Activated T-helper 17 cell treated with anti-CD3 and anti-CD28 coated beads, Interleukin-2, amount 50 U/mL, for 72 hours (primary cell): ENCODE measurements at regions not wholly inside any gene's neighbourhood (a gene's known extent, or its start where the extent isn't known, plus 50 kb on each side); places are given as distances from the start of the nearest gene placed in this dataset.
"Not testable (repeated sequence)": the region's sequence is repeated elsewhere in the genome, so short reads cannot be mapped to it uniquely, and the experiment has no call there.

Experiments used
- ATAC-seq: fragments of 150-1000 bp; cut with Tn5 transposase; replicated peaks from 2 replicates; pipeline ENCODE4 v1.10.0; 2021; ENCODE audit warnings: mild to moderate bottlenecking, moderate library complexity
- H3K27ac Mint-ChIP-seq: one replicate; pipeline ENCODE4 v1.8.0; 2022; ENCODE audit warnings: mixed read lengths
- H3K27me3 Mint-ChIP-seq: one replicate; pipeline ENCODE4 v1.8.0; 2022; ENCODE audit warnings: mixed read lengths
- H3K36me3 Mint-ChIP-seq: one replicate; pipeline ENCODE4 v1.8.0; 2022; ENCODE audit warnings: low read depth, mild to moderate bottlenecking, mixed read lengths
- H3K4me1 Mint-ChIP-seq: one replicate; pipeline ENCODE4 v1.8.0; 2022; ENCODE audit warnings: mixed read lengths
- H3K4me3 Mint-ChIP-seq: one replicate; pipeline ENCODE4 v1.8.0; 2022; ENCODE audit warnings: mild to moderate bottlenecking, mixed read lengths
- H3K9me3 Mint-ChIP-seq: one replicate; pipeline ENCODE4 v1.8.0; 2022; ENCODE audit warnings: mixed read lengths

DNA sequence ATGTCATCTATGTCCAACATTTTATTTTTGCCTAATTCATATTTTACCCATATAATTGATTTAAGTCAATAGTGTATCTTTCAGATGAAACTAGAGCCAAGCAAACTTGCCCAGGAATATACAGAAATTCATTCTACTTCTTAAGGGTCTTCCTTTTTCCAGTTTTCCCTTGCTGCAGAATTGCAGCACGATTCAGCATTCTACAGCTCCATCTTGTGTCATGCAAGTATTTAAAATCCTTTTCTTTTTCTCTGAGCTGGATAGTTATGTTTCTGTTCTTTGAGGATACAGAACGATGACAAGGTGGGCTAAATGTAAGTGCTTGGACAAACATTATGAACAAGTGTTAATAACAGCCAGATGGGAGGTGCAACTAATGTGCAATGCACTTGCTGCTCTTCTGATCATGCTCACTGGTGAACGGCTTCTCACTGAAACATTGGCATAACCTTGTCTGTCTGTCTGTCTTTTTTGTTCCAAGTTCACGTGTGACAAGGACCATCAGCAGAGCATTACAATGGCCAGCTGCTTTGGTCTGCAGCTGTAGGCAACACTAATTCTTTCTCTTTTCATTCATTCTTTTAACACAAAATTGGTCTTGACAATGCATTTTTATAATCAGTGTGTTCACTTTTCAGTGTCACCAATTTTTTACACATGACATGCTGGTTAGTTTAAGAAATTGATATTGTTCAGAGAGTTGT is 1821.7 kb downstream of the ARAP2 start:
- H3K4me3 Mint-ChIP-seq = no peak overlapping the region
- H3K4me1 Mint-ChIP-seq = no peaks in the 10 kb centered on the region
- peaks cover 4% of the 10 kb centered on the region for H3K9me3 Mint-ChIP-seq
- H3K27ac Mint-ChIP-seq = no peak overlapping the region
- ATAC-seq = no peak
- H3K27me3 Mint-ChIP-seq = no peaks in the 10 kb centered on the region
- no peaks in the 10 kb centered on the region for H3K36me3 Mint-ChIP-seq

DNA sequence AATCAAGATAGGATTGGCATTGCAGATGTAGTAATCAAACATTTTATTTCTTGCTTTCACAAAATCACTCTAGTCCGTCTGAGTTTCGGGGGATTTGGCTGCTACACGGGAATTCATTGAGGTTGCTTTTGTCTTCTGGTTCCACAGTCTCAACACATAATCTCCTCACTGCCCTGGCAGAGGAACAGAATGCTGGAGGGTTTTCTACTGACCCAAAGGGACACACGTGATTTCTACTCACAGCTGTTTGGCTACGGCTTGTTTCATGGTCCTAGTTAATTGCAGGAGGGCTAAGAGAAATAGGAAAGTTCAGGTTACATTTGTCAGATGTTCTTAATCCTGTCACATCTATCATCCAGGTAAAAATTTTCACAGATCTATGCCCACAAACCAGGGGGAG is 1811.6 kb downstream of the ARAP2 start:
- Mint-ChIP-seq H3K4me1 (no peaks in the 10 kb centered on the region), H3K36me3 (no peaks in the 10 kb centered on the region), H3K9me3 (peaks cover 11% of the 10 kb centered on the region), H3K27me3 (no peaks in the 10 kb centered on the region), H3K27ac (no peak overlapping the region), H3K4me3 (no peak overlapping the region)
- ATAC-seq = no peak

DNA sequence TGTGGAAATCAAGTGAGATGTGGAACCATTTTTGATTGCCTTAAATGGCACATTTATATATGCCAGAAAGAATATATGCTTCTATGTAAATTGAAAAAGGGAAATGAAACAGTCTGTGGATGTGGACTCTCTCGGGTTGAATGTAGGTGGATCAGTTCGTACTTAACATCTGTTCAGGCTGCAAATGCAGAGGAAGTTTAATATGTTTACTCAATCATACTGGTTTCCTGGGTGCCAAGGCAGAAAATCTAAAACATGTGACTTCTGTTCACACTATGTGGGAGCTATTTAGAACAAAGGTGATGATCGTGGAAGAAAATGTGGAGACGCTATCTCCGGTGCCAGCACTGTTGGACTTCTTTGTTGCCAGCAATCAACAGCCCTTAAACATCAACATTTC is 1809.9 kb downstream of the ARAP2 start:
- H3K27me3 Mint-ChIP-seq, H3K36me3 Mint-ChIP-seq, H3K27ac Mint-ChIP-seq, ATAC-seq, H3K9me3 Mint-ChIP-seq, H3K4me1 Mint-ChIP-seq, H3K4me3 Mint-ChIP-seq: not testable (repeated sequence)

- Mint-ChIP-seq H3K9me3 (peaks cover 14% of the 10 kb centered on the region), H3K4me1 (no peaks in the 10 kb centered on the region), H3K36me3 (no peaks in the 10 kb centered on the region), H3K4me3 (no peak overlapping the region), H3K27ac (no peak overlapping the region), H3K27me3 (no peaks in the 10 kb centered on the region)
- ATAC-seq = no peak
Measured at GRCh38 chr4:34464196-34464595, 1780.1 kb downstream of the ARAP2 start.

- no peak for ATAC-seq
- no peaks in the 10 kb centered on the region for H3K36me3 Mint-ChIP-seq
- H3K27ac Mint-ChIP-seq = no peak overlapping the region
- no peaks in the 10 kb centered on the region for H3K27me3 Mint-ChIP-seq
- H3K4me1 Mint-ChIP-seq = no peaks in the 10 kb centered on the region
- peaks cover 9% of the 10 kb centered on the region for H3K9me3 Mint-ChIP-seq
- H3K4me3 Mint-ChIP-seq = no peak overlapping the region
Measured at GRCh38 chr4:34466411-34466810, 1777.9 kb downstream of the ARAP2 start.

DNA sequence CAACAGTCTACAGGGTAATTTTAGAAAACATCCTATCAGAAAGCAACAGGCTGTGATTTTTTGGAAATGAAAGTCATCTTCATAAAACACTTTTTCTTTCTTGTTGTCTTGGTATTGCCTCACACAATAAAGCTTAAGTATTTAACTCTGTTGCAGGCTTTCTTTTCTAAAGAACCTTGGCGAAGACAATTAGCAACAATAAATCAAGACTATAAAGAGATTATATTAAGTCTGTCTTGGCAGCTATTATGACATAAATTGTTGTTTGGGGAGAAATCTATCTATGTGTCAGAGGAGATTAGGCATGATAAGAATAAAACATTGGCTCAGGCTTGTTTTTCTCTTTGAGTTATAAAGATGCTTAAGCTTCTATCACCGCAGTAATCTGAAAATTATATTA is 1774.8 kb downstream of the ARAP2 start:
- H3K9me3 Mint-ChIP-seq = peaks cover 8% of the 10 kb centered on the region

DNA sequence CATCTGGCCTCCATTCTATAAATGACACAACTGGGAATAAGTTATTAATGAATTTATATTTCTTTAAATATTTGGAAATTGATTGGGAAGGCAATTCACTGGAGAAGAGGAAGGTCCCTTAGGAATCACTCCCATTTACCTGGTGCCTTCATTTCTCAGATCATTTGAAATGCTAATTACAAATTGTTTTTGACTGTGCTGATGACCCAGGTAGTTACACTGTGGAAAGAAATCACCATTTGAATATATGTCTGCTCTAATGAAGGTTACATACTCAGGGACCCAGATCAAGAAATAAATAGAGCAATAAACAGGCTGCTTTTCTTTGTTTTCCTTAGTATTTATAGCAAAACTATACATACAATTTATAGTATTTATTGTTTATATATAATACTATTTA is 1759.1 kb downstream of the ARAP2 start:
- no peak for ATAC-seq
- Mint-ChIP-seq H3K4me3 (no peak overlapping the region), H3K36me3 (no peaks in the 10 kb centered on the region), H3K27ac (no peak overlapping the region), H3K4me1 (no peaks in the 10 kb centered on the region), H3K27me3 (no peaks in the 10 kb centered on the region), H3K9me3 (peaks cover 6% of the 10 kb centered on the region)

More for the DNA sequence above, 1774.8 kb downstream of the ARAP2 start:
- Mint-ChIP-seq H3K4me3 (no peak overlapping the region), H3K27me3 (no peaks in the 10 kb centered on the region), H3K27ac (no peak overlapping the region), H3K36me3 (no peaks in the 10 kb centered on the region), H3K4me1 (no peaks in the 10 kb centered on the region)
- no peak for ATAC-seq

GRCh38 chr4:34486461-34487363 is 1757.6 kb downstream of the ARAP2 start:
- H3K9me3 Mint-ChIP-seq = peaks cover 6% of the 10 kb centered on the region
- H3K27ac Mint-ChIP-seq = no peak overlapping the region
- H3K4me1 Mint-ChIP-seq = no peaks in the 10 kb centered on the region
- no peaks in the 10 kb centered on the region for H3K27me3 Mint-ChIP-seq
- H3K36me3 Mint-ChIP-seq = no peaks in the 10 kb centered on the region
- no peak overlapping the region for H3K4me3 Mint-ChIP-seq
- ATAC-seq = no peak

DNA sequence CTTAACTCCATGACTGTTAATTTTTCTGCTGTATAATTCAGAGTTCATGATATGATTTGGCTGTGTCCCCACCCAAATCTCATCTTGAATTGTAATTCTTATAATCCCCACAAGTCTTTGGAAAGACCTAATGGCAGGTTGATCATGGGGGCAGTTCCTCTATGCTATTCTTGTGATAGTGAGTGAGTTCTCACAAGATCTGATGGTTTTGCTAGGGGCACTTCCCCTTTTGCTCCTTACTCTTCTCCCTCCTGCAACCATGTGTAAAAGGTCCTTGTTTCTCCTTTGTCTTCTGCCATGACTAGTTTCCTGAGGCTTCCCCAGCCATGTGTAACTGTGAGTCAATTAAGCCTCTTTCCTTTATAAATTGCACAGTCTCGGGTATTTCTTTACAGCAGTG is 1751.9 kb downstream of the ARAP2 start:
- no peak overlapping the region for H3K4me3 Mint-ChIP-seq
- H3K4me1 Mint-ChIP-seq = no peaks in the 10 kb centered on the region
- H3K27ac Mint-ChIP-seq = no peak overlapping the region
- no peak for ATAC-seq
- H3K9me3 Mint-ChIP-seq = peaks cover 11% of the 10 kb centered on the region
- no peaks in the 10 kb centered on the region for H3K36me3 Mint-ChIP-seq
- H3K27me3 Mint-ChIP-seq = no peaks in the 10 kb centered on the region

- no peak overlapping the region for H3K27ac Mint-ChIP-seq
- no peak for ATAC-seq
- no peaks in the 10 kb centered on the region for H3K27me3 Mint-ChIP-seq
- H3K9me3 Mint-ChIP-seq = peaks cover 11% of the 10 kb centered on the region
- no peaks in the 10 kb centered on the region for H3K36me3 Mint-ChIP-seq
- no peaks in the 10 kb centered on the region for H3K4me1 Mint-ChIP-seq
- H3K4me3 Mint-ChIP-seq = no peak overlapping the region
Measured at GRCh38 chr4:34502086-34502485, 1742.2 kb downstream of the ARAP2 start.

DNA sequence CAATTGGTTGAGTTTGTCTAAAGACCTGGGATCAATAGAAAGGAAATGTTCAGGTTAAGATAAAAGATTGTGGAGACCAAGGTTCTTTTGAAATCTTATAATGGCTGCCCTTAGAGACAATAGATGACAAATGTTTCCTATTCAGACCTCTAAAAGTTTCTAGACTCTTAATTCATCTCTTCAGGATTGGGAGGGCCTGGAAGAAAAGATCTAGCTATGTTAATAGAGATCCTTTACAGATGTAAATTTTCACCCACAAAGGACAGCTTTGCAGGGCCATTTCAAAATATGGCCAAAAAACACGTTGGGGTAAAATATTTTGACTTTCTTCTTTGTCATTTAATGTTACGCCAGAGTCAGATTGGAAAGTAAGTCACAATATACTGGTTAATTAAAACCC is 1739.6 kb downstream of the ARAP2 start:
- not testable (repeated sequence) for H3K36me3 Mint-ChIP-seq, H3K27me3 Mint-ChIP-seq, H3K4me3 Mint-ChIP-seq, ATAC-seq, H3K4me1 Mint-ChIP-seq, H3K27ac Mint-ChIP-seq
- H3K9me3 Mint-ChIP-seq = peaks cover 11% of the 10 kb centered on the region

DNA sequence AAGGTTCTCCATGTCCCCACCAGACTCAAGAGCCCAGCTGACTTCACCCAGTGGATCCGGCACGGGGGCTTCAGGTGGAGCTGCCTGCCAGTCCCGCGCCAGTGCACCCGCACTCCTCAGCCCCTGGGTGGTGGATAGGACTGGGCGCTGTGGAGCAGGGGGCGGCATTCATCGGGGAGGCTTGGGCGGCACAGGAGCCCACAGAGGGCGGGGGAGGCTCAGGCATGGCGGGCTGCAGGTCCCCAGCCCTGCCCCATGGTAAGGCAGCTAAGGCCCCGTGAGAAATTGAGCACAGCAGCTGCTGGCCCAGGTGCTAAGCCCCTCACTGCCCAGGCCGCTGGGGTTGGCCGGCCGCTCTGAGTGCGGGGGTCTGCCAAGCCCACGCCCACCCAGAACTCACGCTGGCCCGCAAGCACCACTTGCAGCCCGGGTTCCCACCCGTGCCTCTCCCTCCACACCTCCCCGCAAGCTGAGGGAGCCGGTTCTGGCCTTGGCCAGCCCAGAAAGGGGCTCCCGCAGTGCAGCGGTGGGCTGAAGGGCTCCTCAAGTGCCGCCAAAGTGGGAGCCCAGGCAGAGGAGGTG is 1737.7 kb downstream of the ARAP2 start:
- H3K27me3 Mint-ChIP-seq, ATAC-seq, H3K36me3 Mint-ChIP-seq, H3K4me3 Mint-ChIP-seq, H3K27ac Mint-ChIP-seq, H3K4me1 Mint-ChIP-seq: not testable (repeated sequence)
- H3K9me3 Mint-ChIP-seq = peaks cover 12% of the 10 kb centered on the region

GRCh38 chr4:34512616-34513015 is 1731.7 kb downstream of the ARAP2 start:
- no peak overlapping the region for H3K27ac Mint-ChIP-seq
- H3K4me3 Mint-ChIP-seq = no peak overlapping the region

GRCh38 chr4:34516524-34516923 is 1727.8 kb downstream of the ARAP2 start:
- Mint-ChIP-seq H3K4me1 (no peaks in the 10 kb centered on the region), H3K27me3 (no peaks in the 10 kb centered on the region), H3K4me3 (no peak overlapping the region), H3K36me3 (no peaks in the 10 kb centered on the region), H3K27ac (no peak overlapping the region), H3K9me3 (peaks cover 25% of the 10 kb centered on the region)
- no peak for ATAC-seq

More at GRCh38 chr4:34512616-34513015, 1731.7 kb downstream of the ARAP2 start:
- no peaks in the 10 kb centered on the region for H3K27me3 Mint-ChIP-seq
- H3K36me3 Mint-ChIP-seq = no peaks in the 10 kb centered on the region
- peaks cover 21% of the 10 kb centered on the region for H3K9me3 Mint-ChIP-seq
- no peaks in the 10 kb centered on the region for H3K4me1 Mint-ChIP-seq
- ATAC-seq = no peak

GRCh38 chr4:34534916-34535315 is 1709.4 kb downstream of the ARAP2 start:
- Mint-ChIP-seq H3K27ac (no peak overlapping the region), H3K36me3 (no peaks in the 10 kb centered on the region), H3K27me3 (no peaks in the 10 kb centered on the region), H3K9me3 (peaks cover 23% of the 10 kb centered on the region), H3K4me1 (no peaks in the 10 kb centered on the region), H3K4me3 (no peak overlapping the region)
- ATAC-seq = no peak
